Hematopoietic multipotent progenitor cell (in vitro differentiated cells): ENCODE measurements at regions not wholly inside any gene's neighbourhood (a gene's known extent, or its start where the extent isn't known, plus 50 kb on each side); places are given as distances from the start of the nearest gene placed in this dataset.
"Not testable (repeated sequence)": the region's sequence is repeated elsewhere in the genome, so short reads cannot be mapped to it uniquely, and the experiment has no call there.

Source experiments
- DNase-seq, 3 donors: peaks; one replicate each; pipeline ENCODE4 v3.0.0-alpha.2; 2011 to 2015; ENCODE audit warnings: low read depth in 2 of 3, low spot score in 2 of 3

DNA sequence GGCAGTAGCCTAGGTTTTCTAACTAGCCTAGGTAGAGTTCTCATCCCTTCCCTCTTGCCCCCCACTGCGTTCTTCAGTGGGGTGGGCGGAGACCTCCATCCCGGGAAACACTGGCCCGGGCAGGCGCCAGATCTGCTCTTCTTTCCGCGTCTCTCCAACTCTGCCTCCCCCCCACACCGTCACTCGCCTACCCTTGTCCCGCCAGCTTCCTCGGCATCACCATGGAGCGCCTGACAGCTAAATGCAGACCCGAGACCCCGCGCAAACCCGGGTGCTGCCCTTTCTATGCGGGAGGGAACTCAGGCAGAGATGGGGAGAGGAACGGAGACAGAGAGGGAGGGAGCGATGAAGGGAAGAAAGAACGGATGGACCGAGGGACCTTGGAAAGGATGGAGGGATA is 1494.8 kb upstream of the DEFB115 start:
- no peak for DNase-seq

- no peak for DNase-seq
These were observed 1493.5 kb upstream of the DEFB115 start for GRCh38 chr20:29763821-29764511.

GRCh38 chr20:29764922-29765610 is 1492.4 kb upstream of the DEFB115 start:
- DNase-seq, result peak in 1 of 3 donors; percentile 6

GRCh38 chr20:29778033-29778432 is 1479.4 kb upstream of the DEFB115 start:
- not testable (repeated sequence) for DNase-seq

- DNase-seq, result not testable (repeated sequence)
These were observed 1476.2 kb upstream of the DEFB115 start for GRCh38 chr20:29781217-29781616.

DNA sequence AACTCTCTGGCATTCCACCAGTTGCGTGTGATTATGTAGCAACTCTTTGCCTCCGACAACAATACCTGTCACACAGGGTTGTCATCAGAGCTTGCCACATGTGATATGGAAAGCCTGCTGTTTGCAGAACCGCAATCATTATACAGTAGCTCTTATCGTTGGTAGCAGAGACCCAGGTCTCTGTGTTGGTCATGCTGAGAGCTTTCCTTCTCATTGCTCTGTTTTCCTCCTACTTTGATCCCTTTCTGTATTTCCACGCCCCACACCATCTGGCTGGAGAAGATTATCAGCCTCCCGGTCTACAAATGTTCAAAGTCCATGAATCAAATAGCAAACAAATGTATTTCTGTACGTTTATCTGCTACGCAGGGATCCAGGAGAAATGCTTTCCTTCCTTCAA is 1475.6 kb upstream of the DEFB115 start:
- DNase-seq, result not testable (repeated sequence)

GRCh38 chr20:29787456-29787855 is 1470.0 kb upstream of the DEFB115 start:
- not testable (repeated sequence) for DNase-seq

DNA sequence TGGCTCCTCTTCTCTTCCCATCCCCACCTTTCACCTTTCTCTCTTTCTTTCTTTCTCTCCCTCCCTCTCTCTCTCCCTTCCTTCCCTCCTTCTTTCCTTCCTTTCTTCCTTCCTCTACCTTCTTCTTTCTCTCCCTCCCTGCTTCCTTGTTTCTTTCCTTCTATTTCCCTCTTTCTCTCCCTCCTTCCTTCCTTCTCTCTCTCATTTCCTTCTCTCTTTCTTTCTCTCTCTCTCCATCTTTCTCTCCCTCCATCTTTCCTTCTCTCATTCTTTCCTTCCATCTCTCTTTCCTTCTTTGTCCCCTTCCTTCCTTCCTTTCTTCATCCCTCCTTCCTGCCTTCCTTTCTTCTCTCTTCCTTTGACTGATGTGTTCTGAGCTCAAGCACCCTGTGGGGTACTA is 1467.0 kb upstream of the DEFB115 start:
- no peak for DNase-seq

DNA sequence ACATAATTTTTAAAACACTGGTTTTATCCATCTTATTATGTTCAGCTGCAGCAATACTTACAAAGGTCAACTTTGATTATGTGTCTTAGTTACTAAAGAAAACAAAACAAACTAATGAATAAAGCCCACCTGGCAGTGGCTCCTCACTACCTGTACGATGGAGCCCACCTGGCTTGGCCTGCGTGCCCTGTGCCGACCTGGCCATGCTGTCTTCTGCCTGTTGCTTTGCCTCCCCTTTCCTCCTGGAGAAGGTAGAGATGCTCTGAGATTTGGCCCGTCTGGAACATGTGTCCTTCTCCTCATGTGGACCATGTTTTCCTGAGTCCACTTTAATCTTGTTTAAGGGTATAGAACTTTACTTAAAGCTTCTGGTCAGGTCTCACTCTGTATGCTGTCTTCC is 1426.0 kb upstream of the DEFB115 start:
- DNase-seq, result not testable (repeated sequence)

GRCh38 chr20:29868014-29868413 is 1389.5 kb upstream of the DEFB115 start:
- DNase-seq, result not testable (repeated sequence)

DNA sequence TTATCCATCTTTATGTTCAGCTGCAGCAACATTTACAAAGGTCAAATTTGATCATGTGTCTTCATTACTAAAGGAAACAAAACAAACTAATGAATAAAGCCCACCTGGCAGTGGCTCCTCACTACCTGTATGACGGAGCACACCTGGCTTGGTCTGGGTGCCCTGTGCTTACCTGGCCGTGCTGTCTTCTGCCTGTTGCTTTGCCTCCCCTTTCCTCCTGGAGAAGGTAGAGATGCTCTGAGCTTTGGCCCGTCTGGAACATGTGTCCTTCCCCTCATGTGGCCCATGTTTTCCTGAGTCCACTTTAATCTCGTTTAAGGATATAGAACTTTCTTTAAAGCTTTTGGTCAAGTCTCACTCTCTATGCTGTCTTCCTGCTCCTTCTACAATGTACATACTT is 1388.8 kb upstream of the DEFB115 start:
- not testable (repeated sequence) for DNase-seq

DNA sequence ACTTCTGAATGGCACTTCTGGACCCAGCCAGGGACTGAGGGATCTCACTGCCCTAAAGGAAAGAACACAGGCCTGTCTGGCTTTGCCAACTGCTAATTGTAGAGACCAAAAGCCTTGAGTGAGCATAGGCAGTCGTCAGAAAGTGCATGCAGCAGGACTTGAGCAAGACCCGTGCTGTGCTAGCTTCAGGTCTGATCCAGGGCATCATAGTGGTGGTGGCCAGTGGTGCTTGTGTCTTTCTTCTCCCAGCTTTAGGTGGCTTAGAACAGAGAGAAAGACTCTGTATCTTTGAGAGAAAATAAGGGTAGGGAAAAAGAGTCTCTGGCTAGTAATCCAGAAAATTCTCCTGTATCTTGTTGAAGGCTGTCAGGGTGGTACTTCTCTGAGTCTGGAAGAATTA is 1385.6 kb upstream of the DEFB115 start:
- DNase-seq, result not testable (repeated sequence)

DNA sequence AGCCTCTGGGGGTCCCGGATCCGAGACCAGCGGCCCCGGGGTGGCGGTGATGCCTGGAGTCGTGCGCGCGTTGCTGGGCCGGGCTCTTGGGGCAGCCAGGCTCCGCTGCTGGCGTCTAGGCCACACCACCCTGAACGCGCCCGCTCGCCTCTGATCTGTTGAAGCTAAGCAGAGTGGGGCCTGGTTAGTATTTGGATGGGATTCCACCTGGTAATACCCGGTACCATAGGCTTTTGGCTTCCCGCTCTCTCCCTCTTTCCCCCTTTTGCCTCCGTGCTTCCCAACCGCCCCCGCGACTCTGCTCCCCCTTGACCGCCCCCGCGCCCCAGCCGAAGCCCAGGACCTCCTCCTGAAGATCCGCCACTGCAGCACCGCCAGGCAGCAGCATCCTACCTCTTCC is 1383.5 kb upstream of the DEFB115 start:
- DNase-seq, result peak in 2 of 3 donors; percentile 47 to 58

- no peak for DNase-seq
These were observed 1382.8 kb upstream of the DEFB115 start for GRCh38 chr20:29874476-29875202.

DNA sequence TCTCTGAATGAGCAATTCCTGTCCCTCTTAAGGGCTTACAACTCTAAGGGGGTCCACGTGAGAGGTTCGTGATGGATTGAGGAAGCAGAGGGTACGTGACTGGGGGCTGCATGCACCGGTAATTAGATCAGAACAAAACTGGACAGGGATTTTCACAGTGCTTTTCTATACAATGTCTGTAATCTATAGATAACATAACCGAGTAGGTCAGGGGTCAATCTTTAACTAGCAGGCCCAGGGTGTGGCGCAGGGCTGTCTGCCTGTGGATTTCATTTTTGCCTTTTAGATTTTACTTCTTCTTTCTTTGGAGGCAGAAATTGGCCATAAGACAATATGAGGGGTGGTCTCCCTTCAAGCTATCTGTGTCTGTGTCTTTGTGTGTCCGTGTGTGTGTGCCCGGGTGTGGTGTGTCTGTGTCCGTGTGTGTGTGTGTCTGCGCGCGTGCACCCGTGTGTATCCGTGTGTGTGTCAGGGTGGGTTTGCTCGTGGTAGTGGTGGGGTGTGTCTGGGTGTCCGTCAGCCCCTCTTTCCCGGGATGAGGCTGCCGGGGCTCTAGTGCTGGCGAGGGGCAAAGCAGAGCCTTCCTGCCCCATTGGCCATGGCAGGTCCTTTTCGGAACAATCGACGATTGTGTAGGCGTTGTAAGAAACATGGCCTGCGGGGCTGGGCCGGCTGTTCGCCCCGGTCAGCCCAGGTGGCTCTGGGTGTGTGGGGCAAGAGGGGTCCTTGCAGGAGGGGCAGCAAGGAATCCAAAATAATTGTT is 1382.0 kb upstream of the DEFB115 start:
- not testable (repeated sequence) for DNase-seq

GRCh38 chr20:29876084-29876910 is 1381.2 kb upstream of the DEFB115 start:
- not testable (repeated sequence) for DNase-seq

- no peak for DNase-seq
These were observed 1380.6 kb upstream of the DEFB115 start for GRCh38 chr20:29876911-29877285.

DNA sequence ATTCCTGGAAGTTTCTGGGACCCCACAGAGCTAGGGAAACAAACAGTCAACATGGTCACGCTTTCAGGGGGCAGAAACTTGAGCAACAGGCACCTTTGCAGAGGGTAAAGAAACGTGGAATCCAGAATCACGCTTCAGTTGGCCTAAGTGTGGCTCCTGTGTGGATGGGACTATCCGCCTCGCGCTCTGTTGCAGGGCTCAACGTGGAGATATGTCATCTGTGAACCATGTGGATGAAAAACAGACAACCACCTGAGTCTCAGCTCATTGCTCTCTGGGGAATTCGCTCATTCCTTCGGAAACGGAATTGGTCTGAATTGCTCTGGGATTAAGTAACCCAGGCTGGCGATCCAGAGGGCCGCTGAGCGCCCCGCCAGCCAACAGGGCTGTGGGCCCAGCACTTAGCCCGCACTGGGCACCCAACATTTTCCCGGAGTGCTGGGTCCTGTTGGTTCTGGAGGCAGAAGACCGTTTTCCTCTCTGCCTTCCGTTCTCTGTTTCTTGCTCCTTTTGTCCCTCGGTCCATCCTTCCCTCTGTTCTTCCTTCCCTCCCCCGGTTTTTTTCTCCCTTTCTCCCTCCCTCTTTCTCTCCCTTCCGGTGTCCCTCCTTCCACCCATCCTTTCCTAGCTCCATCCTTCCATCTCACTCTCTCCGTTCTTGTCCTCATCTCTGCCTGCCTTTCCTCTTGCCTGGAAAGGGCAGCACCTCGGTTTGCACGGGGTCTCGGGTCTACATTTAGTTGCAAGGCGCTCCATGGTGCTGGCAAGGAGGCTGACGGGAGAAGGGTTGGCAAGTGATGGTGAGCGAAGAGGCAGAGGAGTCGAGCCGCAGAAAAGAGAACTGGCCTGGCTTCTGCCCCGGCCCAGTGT is 1379.8 kb upstream of the DEFB115 start:
- not testable (repeated sequence) for DNase-seq

- no peak for DNase-seq
These were observed 1379.2 kb upstream of the DEFB115 start for GRCh38 chr20:29878281-29878741.
